CD14-positive monocyte (primary cell): ENCODE measurements at regions not wholly inside any gene's neighbourhood (a gene's known extent, or its start where the extent isn't known, plus 50 kb on each side); places are given as distances from the start of the nearest gene placed in this dataset.

Experiments used
- DNase-seq, 3 donors: peaks; one replicate each; pipeline ENCODE4 v3.0.0-alpha.2; 2011 to 2022
- H2AFZ ChIP-seq: 2 replicates; pipeline ENCODE4 v1.6.0; 2012; ENCODE audit warnings: mild to moderate bottlenecking, low read depth, low read length, inconsistent platforms; ENCODE audit not compliant: insufficient read depth, poor library complexity, severe bottlenecking
- H3K27ac ChIP-seq, 2 donors: 1 replicate in 1 of 2; 2 replicates in 1 of 2; pipeline ENCODE4 v1.5.1; 2012 to 2013; ENCODE audit warnings: low read length in 2 of 2, control low read depth in 1 of 2, inconsistent platforms in 1 of 2, low read depth in 1 of 2, mild to moderate bottlenecking in 1 of 2
- H3K27me3 ChIP-seq, 2 donors: one replicate each; pipeline versions ENCODE4 v1.6.0 to v1.6.1; 2011 to 2013; ENCODE audit warnings: low read length in 2 of 2; ENCODE audit not compliant: control insufficient read depth in 2 of 2, insufficient read depth in 2 of 2
- H3K36me3 ChIP-seq, 2 donors: replicated peaks in 1 of 2; 1 replicate in 1 of 2; 2 replicates in 1 of 2; pipeline versions ENCODE4 v1.5.1 to v1.6.1; 2012 to 2013; ENCODE audit warnings: low read length in 2 of 2, control low read depth in 1 of 2, inconsistent platforms in 1 of 2, mild to moderate bottlenecking in 1 of 2; ENCODE audit not compliant: insufficient read depth in 2 of 2, control insufficient read depth in 1 of 2
- H3K4me1 ChIP-seq, 2 donors: 1 replicate in 1 of 2; 2 replicates in 1 of 2; pipeline versions ENCODE4 v1.5.1 to v1.6.1; 2012 to 2013; ENCODE audit warnings: low read length in 2 of 2, control low read depth in 1 of 2, inconsistent platforms in 1 of 2, mild to moderate bottlenecking in 1 of 2, moderate library complexity in 1 of 2; ENCODE audit not compliant: insufficient read depth in 2 of 2, control insufficient read depth in 1 of 2
- H3K4me2 ChIP-seq: replicated peaks from 2 replicates; pipeline ENCODE3; 2012; ENCODE audit warnings: low read length, moderate library complexity, mild to moderate bottlenecking; ENCODE audit not compliant: poor library complexity, severe bottlenecking; ENCODE audit errors: extremely low read depth
- H3K4me3 ChIP-seq, 3 experiments: fragments of 200-600 bp in 1 of 3; sonication (generic) in 1 of 3; replicated peaks in 1 of 3; 1 replicate in 2 of 3; 2 replicates in 1 of 3; pipeline ENCODE4 v1.5.1; 2011 to 2013; ENCODE audit warnings: low read length in 3 of 3, mild to moderate bottlenecking in 3 of 3, control low read depth in 2 of 3, low read depth in 2 of 3, inconsistent platforms in 1 of 3, moderate library complexity in 1 of 3
- H3K79me2 ChIP-seq: 2 replicates; pipeline ENCODE4 v1.6.0; 2012; ENCODE audit warnings: mild to moderate bottlenecking, control low read depth, inconsistent platforms, low read length, moderate library complexity; ENCODE audit not compliant: insufficient read depth
- H3K9ac ChIP-seq: 2 replicates; pipeline ENCODE4 v1.6.0; 2017; ENCODE audit warnings: low read length, mild to moderate bottlenecking; ENCODE audit not compliant: insufficient read depth, poor library complexity, severe bottlenecking
- H3K9me3 ChIP-seq, 2 donors: replicated peaks in 1 of 2; 1 replicate in 1 of 2; 2 replicates in 1 of 2; pipeline versions ENCODE4 v1.5.1 to v1.6.1; 2012 to 2013; ENCODE audit warnings: low read length in 2 of 2, control low read depth in 1 of 2; ENCODE audit not compliant: control insufficient read depth in 1 of 2, insufficient read depth in 1 of 2
- H4K20me1 ChIP-seq: 2 replicates; pipeline ENCODE4 v1.6.0; 2012; ENCODE audit warnings: mild to moderate bottlenecking, low read length, control low read depth, moderate library complexity; ENCODE audit not compliant: insufficient read depth
- H3K27ac Mint-ChIP-seq, 7 donors: one replicate each; pipeline ENCODE4 v1.8.0; 2020; ENCODE audit warnings: mild to moderate bottlenecking in 7 of 7, mixed read lengths in 7 of 7, moderate library complexity in 6 of 7, inconsistent platforms in 2 of 7
- H3K27me3 Mint-ChIP-seq, 3 donors: one replicate each; pipeline ENCODE4 v1.8.0; 2021 to 2022; ENCODE audit warnings: low read depth in 3 of 3, mild to moderate bottlenecking in 3 of 3, mixed read lengths in 3 of 3, moderate library complexity in 3 of 3, inconsistent platforms in 1 of 3
- H3K36me3 Mint-ChIP-seq, 2 donors: one replicate each; pipeline ENCODE4 v1.8.0; 2020; ENCODE audit warnings: mixed read lengths in 2 of 2, inconsistent platforms in 1 of 2, mild to moderate bottlenecking in 1 of 2
- H3K4me1 Mint-ChIP-seq: one replicate; pipeline ENCODE4 v1.8.0; 2020; ENCODE audit warnings: mild to moderate bottlenecking, mixed read lengths
- H3K4me3 Mint-ChIP-seq, 2 donors: one replicate each; pipeline ENCODE4 v1.8.0; 2020; ENCODE audit warnings: mild to moderate bottlenecking in 2 of 2, mixed read lengths in 2 of 2, moderate library complexity in 1 of 2
- H3K9me3 Mint-ChIP-seq, 7 donors: one replicate each; pipeline ENCODE4 v1.8.0; 2020 to 2022; ENCODE audit warnings: mixed read lengths in 7 of 7, mild to moderate bottlenecking in 6 of 7, moderate library complexity in 6 of 7, inconsistent platforms in 2 of 7
- CTCF ChIP-seq: fragments of 200-600 bp; IDR thresholded peaks from one replicate; pipeline ENCODE4 v1.8.0; 2022; ENCODE audit warnings: antibody characterized with exemption, mild to moderate bottlenecking
- WGBS: methylation state at CpG from one replicate; pipeline ENCODE4 v1.1.5; 2013; ENCODE audit warnings: missing lambda C conversion rate; ENCODE audit not compliant: insufficient coverage; 5-methylcytosine and 5-hydroxymethylcytosine counted together
- intact Hi-C, 2 donors: fragments of 100-400 bp; cut with micrococcal nuclease; formaldehyde crosslinking; loops; one replicate each; pipeline versions ENCODE4 v1.15.0 to v1.15.1; 2023

GRCh38 chr3:22684739-22685138, 518.4 kb upstream of the UBE2E2 start:
- H3K27me3 Mint-ChIP-seq, result peaks cover 0 to 2% (median 0%) of the 10 kb centered on the region in 3 donors
- no peak for DNase-seq
- TF ChIP-seq CTCF, result no peak
- H3K4me2 ChIP-seq, result no peak overlapping the region
- no peaks in the 10 kb centered on the region for H3K4me1 ChIP-seq
- H2AFZ ChIP-seq, result no peak overlapping the region
- H3K36me3 ChIP-seq, result no peaks in the 10 kb centered on the region
- WGBS, result no CpG with 5 or more reads among the region's 3 CpGs
- no peaks in the 10 kb centered on the region for H3K9me3 ChIP-seq
- H3K27ac Mint-ChIP-seq, result no peak overlapping the region
- intact Hi-C loops, result no loop called here
- no peaks in the 10 kb centered on the region for H3K36me3 Mint-ChIP-seq
- no peak overlapping the region for H3K27ac ChIP-seq
- H3K9me3 Mint-ChIP-seq, result peaks cover 0 to 6% (median 0%) of the 10 kb centered on the region in 7 donors
- H3K4me3 Mint-ChIP-seq, result no peak overlapping the region
- H3K27me3 ChIP-seq, result no peaks in the 10 kb centered on the region
- H4K20me1 ChIP-seq, result no peaks in the 10 kb centered on the region
- no peaks in the 10 kb centered on the region for H3K79me2 ChIP-seq
- H3K4me1 Mint-ChIP-seq, result peaks cover 3% of the 10 kb centered on the region
- no peak overlapping the region for H3K9ac ChIP-seq
- no peak overlapping the region for H3K4me3 ChIP-seq

- H3K4me1 ChIP-seq, result no peaks in the 10 kb centered on the region
- H3K4me3 ChIP-seq, result no peak overlapping the region
- H3K27me3 ChIP-seq, result no peaks in the 10 kb centered on the region
- Mint-ChIP-seq H3K36me3 (no peaks in the 10 kb centered on the region), H3K27me3 (peaks cover 0 to 2% (median 0%) of the 10 kb centered on the region in 3 donors), H3K9me3 (peaks cover 0 to 4% (median 0%) of the 10 kb centered on the region in 7 donors), H3K27ac (no peak overlapping the region), H3K4me3 (no peak overlapping the region), H3K4me1 (peaks cover 3% of the 10 kb centered on the region)
- no peak overlapping the region for H3K4me2 ChIP-seq
- no peak overlapping the region for H3K27ac ChIP-seq
- H2AFZ ChIP-seq, result no peak overlapping the region
- H3K9ac ChIP-seq, result no peak overlapping the region
- intact Hi-C loops, result no loop called here
- H3K9me3 ChIP-seq, result no peaks in the 10 kb centered on the region
- no peak for DNase-seq
- TF ChIP-seq CTCF, result no peak
- H3K36me3 ChIP-seq, result no peaks in the 10 kb centered on the region
- no peaks in the 10 kb centered on the region for H3K79me2 ChIP-seq
- WGBS, result 90% methylated on average over 2 of the region's 2 CpGs
- H4K20me1 ChIP-seq, result no peaks in the 10 kb centered on the region
These were observed 517.5 kb upstream of the UBE2E2 start for GRCh38 chr3:22685597-22685996.
